Astrocyte of the cerebellum (primary cell): ENCODE measurements at regions not wholly inside any gene's neighbourhood (a gene's known extent, or its start where the extent isn't known, plus 50 kb on each side); places are given as distances from the start of the nearest gene placed in this dataset.
"Not testable (repeated sequence)": the region's sequence is repeated elsewhere in the genome, so short reads cannot be mapped to it uniquely, and the experiment has no call there.

Experiments used
- DNase-seq: peaks from one replicate; pipeline ENCODE4 v3.0.0-alpha.2; 2011; ENCODE audit warnings: low read depth
- H3K4me3 ChIP-seq: 2 replicates; pipeline ENCODE4 v1.5.1; 2011; ENCODE audit warnings: mild to moderate bottlenecking, low read depth, low read length, moderate library complexity
- CTCF ChIP-seq: IDR thresholded peaks from 2 replicates; pipeline ENCODE4 v1.5.1; 2012; ENCODE audit warnings: low read length, low read depth, moderate library complexity, mild to moderate bottlenecking; ENCODE audit errors: missing control alignments
- in situ Hi-C: cut with HindIII; loops from 2 replicates; pipeline ENCODE4 v1.10.0; 2017; ENCODE audit warnings: low sequenced_read_pairs

- no peak overlapping the region for H3K4me3 ChIP-seq
- no peak for DNase-seq
- no peak for TF ChIP-seq CTCF
- in situ Hi-C loops = no loop called here
Measured at GRCh38 chr13:90726375-90726774, 621.1 kb upstream of the MIR17HG start.

- no peak overlapping the region for H3K4me3 ChIP-seq
- DNase-seq = no peak
- TF ChIP-seq CTCF = no peak
- in situ Hi-C loops = no loop called here
Measured at GRCh38 chr13:90732049-90732448, 615.4 kb upstream of the MIR17HG start.

GRCh38 chr13:90734497-90734896 lies 613.0 kb upstream of the MIR17HG start:
- in situ Hi-C loops, DNase-seq, H3K4me3 ChIP-seq: not testable (repeated sequence)

- peak; percentile 33 for DNase-seq
- no peak overlapping the region for H3K4me3 ChIP-seq
- no peak for TF ChIP-seq CTCF
- in situ Hi-C loops = no loop called here
Measured at GRCh38 chr13:90738881-90739280, 608.6 kb upstream of the MIR17HG start.

- H3K4me3 ChIP-seq = no peak overlapping the region
- DNase-seq = no peak
- TF ChIP-seq CTCF = no peak
- in situ Hi-C loops = no loop called here
Measured at GRCh38 chr13:90740099-90740498, 607.4 kb upstream of the MIR17HG start.

GRCh38 chr13:90742381-90742780 lies 605.1 kb upstream of the MIR17HG start:
- no peak overlapping the region for H3K4me3 ChIP-seq
- TF ChIP-seq CTCF = no peak
- no peak for DNase-seq
- in situ Hi-C loops = no loop called here

- H3K4me3 ChIP-seq = no peak overlapping the region
- DNase-seq = no peak
- in situ Hi-C loops = no loop called here
- TF ChIP-seq CTCF = no peak
Measured at GRCh38 chr13:90746230-90746629, 601.3 kb upstream of the MIR17HG start.
